CD14-positive monocyte (primary cell): ENCODE measurements at regions not wholly inside any gene's neighbourhood (a gene's known extent, or its start where the extent isn't known, plus 50 kb on each side); places are given as distances from the start of the nearest gene placed in this dataset.

Source experiments
- DNase-seq, 3 donors: peaks; one replicate each; pipeline ENCODE4 v3.0.0-alpha.2; 2011 to 2022
- H2AFZ ChIP-seq: 2 replicates; pipeline ENCODE4 v1.6.0; 2012; ENCODE audit warnings: mild to moderate bottlenecking, low read depth, low read length, inconsistent platforms; ENCODE audit not compliant: insufficient read depth, poor library complexity, severe bottlenecking
- H3K27ac ChIP-seq, 2 donors: 1 replicate in 1 of 2; 2 replicates in 1 of 2; pipeline ENCODE4 v1.5.1; 2012 to 2013; ENCODE audit warnings: low read length in 2 of 2, control low read depth in 1 of 2, inconsistent platforms in 1 of 2, low read depth in 1 of 2, mild to moderate bottlenecking in 1 of 2
- H3K27me3 ChIP-seq, 2 donors: one replicate each; pipeline versions ENCODE4 v1.6.0 to v1.6.1; 2011 to 2013; ENCODE audit warnings: low read length in 2 of 2; ENCODE audit not compliant: control insufficient read depth in 2 of 2, insufficient read depth in 2 of 2
- H3K36me3 ChIP-seq, 2 donors: replicated peaks in 1 of 2; 1 replicate in 1 of 2; 2 replicates in 1 of 2; pipeline versions ENCODE4 v1.5.1 to v1.6.1; 2012 to 2013; ENCODE audit warnings: low read length in 2 of 2, control low read depth in 1 of 2, inconsistent platforms in 1 of 2, mild to moderate bottlenecking in 1 of 2; ENCODE audit not compliant: insufficient read depth in 2 of 2, control insufficient read depth in 1 of 2
- H3K4me1 ChIP-seq, 2 donors: 1 replicate in 1 of 2; 2 replicates in 1 of 2; pipeline versions ENCODE4 v1.5.1 to v1.6.1; 2012 to 2013; ENCODE audit warnings: low read length in 2 of 2, control low read depth in 1 of 2, inconsistent platforms in 1 of 2, mild to moderate bottlenecking in 1 of 2, moderate library complexity in 1 of 2; ENCODE audit not compliant: insufficient read depth in 2 of 2, control insufficient read depth in 1 of 2
- H3K4me2 ChIP-seq: replicated peaks from 2 replicates; pipeline ENCODE3; 2012; ENCODE audit warnings: low read length, moderate library complexity, mild to moderate bottlenecking; ENCODE audit not compliant: poor library complexity, severe bottlenecking; ENCODE audit errors: extremely low read depth
- H3K4me3 ChIP-seq, 3 experiments: fragments of 200-600 bp in 1 of 3; sonication (generic) in 1 of 3; replicated peaks in 1 of 3; 1 replicate in 2 of 3; 2 replicates in 1 of 3; pipeline ENCODE4 v1.5.1; 2011 to 2013; ENCODE audit warnings: low read length in 3 of 3, mild to moderate bottlenecking in 3 of 3, control low read depth in 2 of 3, low read depth in 2 of 3, inconsistent platforms in 1 of 3, moderate library complexity in 1 of 3
- H3K79me2 ChIP-seq: 2 replicates; pipeline ENCODE4 v1.6.0; 2012; ENCODE audit warnings: mild to moderate bottlenecking, control low read depth, inconsistent platforms, low read length, moderate library complexity; ENCODE audit not compliant: insufficient read depth
- H3K9ac ChIP-seq: 2 replicates; pipeline ENCODE4 v1.6.0; 2017; ENCODE audit warnings: low read length, mild to moderate bottlenecking; ENCODE audit not compliant: insufficient read depth, poor library complexity, severe bottlenecking
- H3K9me3 ChIP-seq, 2 donors: replicated peaks in 1 of 2; 1 replicate in 1 of 2; 2 replicates in 1 of 2; pipeline versions ENCODE4 v1.5.1 to v1.6.1; 2012 to 2013; ENCODE audit warnings: low read length in 2 of 2, control low read depth in 1 of 2; ENCODE audit not compliant: control insufficient read depth in 1 of 2, insufficient read depth in 1 of 2
- H4K20me1 ChIP-seq: 2 replicates; pipeline ENCODE4 v1.6.0; 2012; ENCODE audit warnings: mild to moderate bottlenecking, low read length, control low read depth, moderate library complexity; ENCODE audit not compliant: insufficient read depth
- H3K27ac Mint-ChIP-seq, 7 donors: one replicate each; pipeline ENCODE4 v1.8.0; 2020; ENCODE audit warnings: mild to moderate bottlenecking in 7 of 7, mixed read lengths in 7 of 7, moderate library complexity in 6 of 7, inconsistent platforms in 2 of 7
- H3K27me3 Mint-ChIP-seq, 3 donors: one replicate each; pipeline ENCODE4 v1.8.0; 2021 to 2022; ENCODE audit warnings: low read depth in 3 of 3, mild to moderate bottlenecking in 3 of 3, mixed read lengths in 3 of 3, moderate library complexity in 3 of 3, inconsistent platforms in 1 of 3
- H3K36me3 Mint-ChIP-seq, 2 donors: one replicate each; pipeline ENCODE4 v1.8.0; 2020; ENCODE audit warnings: mixed read lengths in 2 of 2, inconsistent platforms in 1 of 2, mild to moderate bottlenecking in 1 of 2
- H3K4me1 Mint-ChIP-seq: one replicate; pipeline ENCODE4 v1.8.0; 2020; ENCODE audit warnings: mild to moderate bottlenecking, mixed read lengths
- H3K4me3 Mint-ChIP-seq, 2 donors: one replicate each; pipeline ENCODE4 v1.8.0; 2020; ENCODE audit warnings: mild to moderate bottlenecking in 2 of 2, mixed read lengths in 2 of 2, moderate library complexity in 1 of 2
- H3K9me3 Mint-ChIP-seq, 7 donors: one replicate each; pipeline ENCODE4 v1.8.0; 2020 to 2022; ENCODE audit warnings: mixed read lengths in 7 of 7, mild to moderate bottlenecking in 6 of 7, moderate library complexity in 6 of 7, inconsistent platforms in 2 of 7
- CTCF ChIP-seq: fragments of 200-600 bp; IDR thresholded peaks from one replicate; pipeline ENCODE4 v1.8.0; 2022; ENCODE audit warnings: antibody characterized with exemption, mild to moderate bottlenecking
- WGBS: methylation state at CpG from one replicate; pipeline ENCODE4 v1.1.5; 2013; ENCODE audit warnings: missing lambda C conversion rate; ENCODE audit not compliant: insufficient coverage; 5-methylcytosine and 5-hydroxymethylcytosine counted together
- intact Hi-C, 2 donors: fragments of 100-400 bp; cut with micrococcal nuclease; formaldehyde crosslinking; loops; one replicate each; pipeline versions ENCODE4 v1.15.0 to v1.15.1; 2023

- Histone ChIP-seq H3K4me3 (no peak overlapping the region), H3K36me3 (no peaks in the 10 kb centered on the region), H2AFZ (no peak overlapping the region), H3K9me3 (no peaks in the 10 kb centered on the region), H3K27ac (no peak overlapping the region), H3K9ac (no peak overlapping the region), H3K79me2 (no peaks in the 10 kb centered on the region), H4K20me1 (no peaks in the 10 kb centered on the region), H3K27me3 (peaks cover 2% of the 10 kb centered on the region in 2 donors), H3K4me2 (no peak overlapping the region), H3K4me1 (no peaks in the 10 kb centered on the region)
- no peaks in the 10 kb centered on the region for H3K36me3 Mint-ChIP-seq
- H3K4me3 Mint-ChIP-seq = no peak overlapping the region
- peaks cover 0 to 2% (median 0%) of the 10 kb centered on the region in 7 donors for H3K9me3 Mint-ChIP-seq
- H3K27ac Mint-ChIP-seq = peak overlapping the region in 1 of 7 donors; percentile 1
- no peak for TF ChIP-seq CTCF
- DNase-seq = no peak
- intact Hi-C loops = no loop called here
- no peaks in the 10 kb centered on the region for H3K4me1 Mint-ChIP-seq
- WGBS = 100% methylated on average over 2 of the region's 2 CpGs
- H3K27me3 Mint-ChIP-seq = peaks cover 7 to 21% (median 7%) of the 10 kb centered on the region in 3 donors
These were observed 61.4 kb upstream of the CMKLR1 start for GRCh38 chr12:108400481-108400880.

- H3K9ac ChIP-seq = no peak overlapping the region
- no peaks in the 10 kb centered on the region for H3K9me3 ChIP-seq
- peak overlapping the region in 1 of 7 donors; percentile 1 for H3K27ac Mint-ChIP-seq
- H3K27ac ChIP-seq = no peak overlapping the region
- no peaks in the 10 kb centered on the region for H3K36me3 ChIP-seq
- H3K4me3 ChIP-seq = no peak overlapping the region
- no peaks in the 10 kb centered on the region for H4K20me1 ChIP-seq
- DNase-seq = no peak
- H3K4me1 ChIP-seq = no peaks in the 10 kb centered on the region
- H3K9me3 Mint-ChIP-seq = peaks cover 0 to 2% (median 0%) of the 10 kb centered on the region in 7 donors
- H3K27me3 ChIP-seq = peaks cover 2% of the 10 kb centered on the region in 2 donors
- WGBS = 57% methylated on average over 1 of the region's 3 CpGs
- H2AFZ ChIP-seq = no peak overlapping the region
- peaks cover 7 to 21% (median 7%) of the 10 kb centered on the region in 3 donors for H3K27me3 Mint-ChIP-seq
- no peaks in the 10 kb centered on the region for H3K36me3 Mint-ChIP-seq
- no peaks in the 10 kb centered on the region for H3K79me2 ChIP-seq
- no peak for TF ChIP-seq CTCF
- H3K4me3 Mint-ChIP-seq = no peak overlapping the region
- H3K4me1 Mint-ChIP-seq = no peaks in the 10 kb centered on the region
- H3K4me2 ChIP-seq = no peak overlapping the region
- intact Hi-C loops = no loop called here
These were observed 60.9 kb upstream of the CMKLR1 start for GRCh38 chr12:108400056-108400455.
